HG03095 (cell line): ENCODE measurements at regions not wholly inside any gene's neighbourhood (a gene's known extent, or its start where the extent isn't known, plus 50 kb on each side); places are given as distances from the start of the nearest gene placed in this dataset.
"Not testable (repeated sequence)": the region's sequence is repeated elsewhere in the genome, so short reads cannot be mapped to it uniquely, and the experiment has no call there.

Experiments used
- ATAC-seq: cut with Tn5 transposase; IDR thresholded peaks from one replicate; pipeline ENCODE4 v1.9.1; 2021; ENCODE audit warnings: moderate library complexity; ENCODE audit not compliant: unreplicated experiment

- ATAC-seq: no peak
These were observed 213.4 kb upstream of the ELL2 start for GRCh38 chr5:96175090-96175489.

- no peak for ATAC-seq
These were observed 211.7 kb upstream of the ELL2 start for GRCh38 chr5:96173366-96173765.

- ATAC-seq: no peak
These were observed 210.8 kb upstream of the ELL2 start for GRCh38 chr5:96172436-96172835.

GRCh38 chr5:96171973-96172372 is 210.3 kb upstream of the ELL2 start:
- ATAC-seq: not testable (repeated sequence)

- ATAC-seq: not testable (repeated sequence)
These were observed 209.0 kb upstream of the ELL2 start for GRCh38 chr5:96170481-96171125.

- not testable (repeated sequence) for ATAC-seq
These were observed 207.2 kb upstream of the ELL2 start for GRCh38 chr5:96168833-96169232.

- ATAC-seq: no peak
These were observed 197.4 kb upstream of the ELL2 start for GRCh38 chr5:96159043-96159442.

- ATAC-seq: no peak
These were observed 196.2 kb upstream of the ELL2 start for GRCh38 chr5:96157841-96158291.

- no peak for ATAC-seq
These were observed 195.6 kb upstream of the ELL2 start for GRCh38 chr5:96157077-96157780.

- no peak for ATAC-seq
These were observed 193.5 kb upstream of the ELL2 start for GRCh38 chr5:96155147-96155546.

- no peak for ATAC-seq
These were observed 190.2 kb upstream of the ELL2 start for GRCh38 chr5:96151891-96152290.

- ATAC-seq: no peak
These were observed 188.4 kb upstream of the ELL2 start for GRCh38 chr5:96150007-96150406.

- no peak for ATAC-seq
These were observed 187.9 kb upstream of the ELL2 start for GRCh38 chr5:96149546-96149945.

GRCh38 chr5:96149021-96149420 is 187.4 kb upstream of the ELL2 start:
- no peak for ATAC-seq

GRCh38 chr5:96148376-96148775 is 186.7 kb upstream of the ELL2 start:
- no peak for ATAC-seq

GRCh38 chr5:96147866-96148265 is 186.2 kb upstream of the ELL2 start:
- no peak for ATAC-seq

GRCh38 chr5:96146675-96147074 is 185.0 kb upstream of the ELL2 start:
- ATAC-seq: peak; percentile 51

- no peak for ATAC-seq
These were observed 182.6 kb upstream of the ELL2 start for GRCh38 chr5:96144289-96144688.

GRCh38 chr5:96143450-96143849 is 181.8 kb upstream of the ELL2 start:
- no peak for ATAC-seq

GRCh38 chr5:96142786-96143434 is 181.3 kb upstream of the ELL2 start:
- ATAC-seq: no peak

- ATAC-seq: no peak
These were observed 180.6 kb upstream of the ELL2 start for GRCh38 chr5:96142184-96142781.

- ATAC-seq: no peak
These were observed 180.1 kb upstream of the ELL2 start for GRCh38 chr5:96141749-96142148.
